ENCODE measurements at regions not wholly inside any gene's neighbourhood (a gene's known extent, or its start where the extent isn't known, plus 50 kb on each side); places are given as distances from the start of the nearest gene placed in this dataset.

DNA sequence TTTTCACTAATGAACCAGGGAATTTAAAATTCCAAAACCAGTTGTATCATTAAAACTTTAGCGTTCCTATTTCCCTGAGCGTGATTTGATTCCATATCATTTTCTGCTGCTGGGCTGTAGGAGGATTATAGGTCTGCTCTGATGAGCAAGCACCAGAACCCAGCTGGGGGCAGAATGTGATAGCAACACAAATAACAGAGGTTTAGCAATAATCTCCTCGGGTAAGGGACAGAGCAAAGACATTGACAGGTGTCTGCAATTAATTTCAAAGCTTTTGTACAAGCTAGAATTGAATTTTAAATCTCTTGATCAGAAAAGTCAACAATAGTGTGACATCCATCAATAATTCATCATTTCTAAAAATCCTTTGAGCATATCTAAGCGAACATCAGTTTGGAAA lies 163.4 kb upstream of the RAP2B start:
- TF ChIP-seq JUND (IDR thresholded peaks at IDR 0.05) (no peak), RFX5 (IDR thresholded peaks at IDR 0.05; ENCODE audit: low read length) (no peak), CHD2 (IDR thresholded peaks at IDR 0.05; ENCODE audit: low read length, partially characterized antibody) (no peak)
- TF ChIP-seq, protein P1, sequence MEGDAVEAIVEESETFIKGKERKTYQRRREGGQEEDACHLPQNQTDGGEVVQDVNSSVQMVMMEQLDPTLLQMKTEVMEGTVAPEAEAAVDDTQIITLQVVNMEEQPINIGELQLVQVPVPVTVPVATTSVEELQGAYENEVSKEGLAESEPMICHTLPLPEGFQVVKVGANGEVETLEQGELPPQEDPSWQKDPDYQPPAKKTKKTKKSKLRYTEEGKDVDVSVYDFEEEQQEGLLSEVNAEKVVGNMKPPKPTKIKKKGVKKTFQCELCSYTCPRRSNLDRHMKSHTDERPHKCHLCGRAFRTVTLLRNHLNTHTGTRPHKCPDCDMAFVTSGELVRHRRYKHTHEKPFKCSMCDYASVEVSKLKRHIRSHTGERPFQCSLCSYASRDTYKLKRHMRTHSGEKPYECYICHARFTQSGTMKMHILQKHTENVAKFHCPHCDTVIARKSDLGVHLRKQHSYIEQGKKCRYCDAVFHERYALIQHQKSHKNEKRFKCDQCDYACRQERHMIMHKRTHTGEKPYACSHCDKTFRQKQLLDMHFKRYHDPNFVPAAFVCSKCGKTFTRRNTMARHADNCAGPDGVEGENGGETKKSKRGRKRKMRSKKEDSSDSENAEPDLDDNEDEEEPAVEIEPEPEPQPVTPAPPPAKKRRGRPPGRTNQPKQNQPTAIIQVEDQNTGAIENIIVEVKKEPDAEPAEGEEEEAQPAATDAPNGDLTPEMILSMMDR (IDR thresholded peaks at IDR 0.05) = no peak

Measured in SK-N-SH (cell line).